ENCODE measurements at regions not wholly inside any gene's neighbourhood (a gene's known extent, or its start where the extent isn't known, plus 50 kb on each side); places are given as distances from the start of the nearest gene placed in this dataset.

DNA sequence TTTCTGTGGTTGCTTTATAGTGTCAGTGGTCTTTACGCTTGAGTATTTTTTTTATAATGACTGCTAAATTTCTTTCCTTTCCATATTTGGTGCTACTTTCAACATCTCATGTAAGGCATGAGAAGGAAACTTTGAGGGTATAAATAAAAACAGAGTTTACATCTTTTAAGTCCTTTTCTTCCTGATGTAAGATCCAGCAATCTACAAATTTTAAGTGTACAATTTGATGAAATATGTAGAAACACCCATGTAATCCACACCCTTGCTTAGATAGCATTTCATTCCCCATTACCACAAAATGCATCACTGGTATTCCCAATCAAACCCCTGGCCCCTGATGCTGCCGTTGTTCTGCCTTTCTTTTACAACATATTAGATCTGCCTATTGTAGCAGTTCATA lies 769.1 kb downstream of the CCDC85A start (continued):
- TF ChIP-seq, protein P1, sequence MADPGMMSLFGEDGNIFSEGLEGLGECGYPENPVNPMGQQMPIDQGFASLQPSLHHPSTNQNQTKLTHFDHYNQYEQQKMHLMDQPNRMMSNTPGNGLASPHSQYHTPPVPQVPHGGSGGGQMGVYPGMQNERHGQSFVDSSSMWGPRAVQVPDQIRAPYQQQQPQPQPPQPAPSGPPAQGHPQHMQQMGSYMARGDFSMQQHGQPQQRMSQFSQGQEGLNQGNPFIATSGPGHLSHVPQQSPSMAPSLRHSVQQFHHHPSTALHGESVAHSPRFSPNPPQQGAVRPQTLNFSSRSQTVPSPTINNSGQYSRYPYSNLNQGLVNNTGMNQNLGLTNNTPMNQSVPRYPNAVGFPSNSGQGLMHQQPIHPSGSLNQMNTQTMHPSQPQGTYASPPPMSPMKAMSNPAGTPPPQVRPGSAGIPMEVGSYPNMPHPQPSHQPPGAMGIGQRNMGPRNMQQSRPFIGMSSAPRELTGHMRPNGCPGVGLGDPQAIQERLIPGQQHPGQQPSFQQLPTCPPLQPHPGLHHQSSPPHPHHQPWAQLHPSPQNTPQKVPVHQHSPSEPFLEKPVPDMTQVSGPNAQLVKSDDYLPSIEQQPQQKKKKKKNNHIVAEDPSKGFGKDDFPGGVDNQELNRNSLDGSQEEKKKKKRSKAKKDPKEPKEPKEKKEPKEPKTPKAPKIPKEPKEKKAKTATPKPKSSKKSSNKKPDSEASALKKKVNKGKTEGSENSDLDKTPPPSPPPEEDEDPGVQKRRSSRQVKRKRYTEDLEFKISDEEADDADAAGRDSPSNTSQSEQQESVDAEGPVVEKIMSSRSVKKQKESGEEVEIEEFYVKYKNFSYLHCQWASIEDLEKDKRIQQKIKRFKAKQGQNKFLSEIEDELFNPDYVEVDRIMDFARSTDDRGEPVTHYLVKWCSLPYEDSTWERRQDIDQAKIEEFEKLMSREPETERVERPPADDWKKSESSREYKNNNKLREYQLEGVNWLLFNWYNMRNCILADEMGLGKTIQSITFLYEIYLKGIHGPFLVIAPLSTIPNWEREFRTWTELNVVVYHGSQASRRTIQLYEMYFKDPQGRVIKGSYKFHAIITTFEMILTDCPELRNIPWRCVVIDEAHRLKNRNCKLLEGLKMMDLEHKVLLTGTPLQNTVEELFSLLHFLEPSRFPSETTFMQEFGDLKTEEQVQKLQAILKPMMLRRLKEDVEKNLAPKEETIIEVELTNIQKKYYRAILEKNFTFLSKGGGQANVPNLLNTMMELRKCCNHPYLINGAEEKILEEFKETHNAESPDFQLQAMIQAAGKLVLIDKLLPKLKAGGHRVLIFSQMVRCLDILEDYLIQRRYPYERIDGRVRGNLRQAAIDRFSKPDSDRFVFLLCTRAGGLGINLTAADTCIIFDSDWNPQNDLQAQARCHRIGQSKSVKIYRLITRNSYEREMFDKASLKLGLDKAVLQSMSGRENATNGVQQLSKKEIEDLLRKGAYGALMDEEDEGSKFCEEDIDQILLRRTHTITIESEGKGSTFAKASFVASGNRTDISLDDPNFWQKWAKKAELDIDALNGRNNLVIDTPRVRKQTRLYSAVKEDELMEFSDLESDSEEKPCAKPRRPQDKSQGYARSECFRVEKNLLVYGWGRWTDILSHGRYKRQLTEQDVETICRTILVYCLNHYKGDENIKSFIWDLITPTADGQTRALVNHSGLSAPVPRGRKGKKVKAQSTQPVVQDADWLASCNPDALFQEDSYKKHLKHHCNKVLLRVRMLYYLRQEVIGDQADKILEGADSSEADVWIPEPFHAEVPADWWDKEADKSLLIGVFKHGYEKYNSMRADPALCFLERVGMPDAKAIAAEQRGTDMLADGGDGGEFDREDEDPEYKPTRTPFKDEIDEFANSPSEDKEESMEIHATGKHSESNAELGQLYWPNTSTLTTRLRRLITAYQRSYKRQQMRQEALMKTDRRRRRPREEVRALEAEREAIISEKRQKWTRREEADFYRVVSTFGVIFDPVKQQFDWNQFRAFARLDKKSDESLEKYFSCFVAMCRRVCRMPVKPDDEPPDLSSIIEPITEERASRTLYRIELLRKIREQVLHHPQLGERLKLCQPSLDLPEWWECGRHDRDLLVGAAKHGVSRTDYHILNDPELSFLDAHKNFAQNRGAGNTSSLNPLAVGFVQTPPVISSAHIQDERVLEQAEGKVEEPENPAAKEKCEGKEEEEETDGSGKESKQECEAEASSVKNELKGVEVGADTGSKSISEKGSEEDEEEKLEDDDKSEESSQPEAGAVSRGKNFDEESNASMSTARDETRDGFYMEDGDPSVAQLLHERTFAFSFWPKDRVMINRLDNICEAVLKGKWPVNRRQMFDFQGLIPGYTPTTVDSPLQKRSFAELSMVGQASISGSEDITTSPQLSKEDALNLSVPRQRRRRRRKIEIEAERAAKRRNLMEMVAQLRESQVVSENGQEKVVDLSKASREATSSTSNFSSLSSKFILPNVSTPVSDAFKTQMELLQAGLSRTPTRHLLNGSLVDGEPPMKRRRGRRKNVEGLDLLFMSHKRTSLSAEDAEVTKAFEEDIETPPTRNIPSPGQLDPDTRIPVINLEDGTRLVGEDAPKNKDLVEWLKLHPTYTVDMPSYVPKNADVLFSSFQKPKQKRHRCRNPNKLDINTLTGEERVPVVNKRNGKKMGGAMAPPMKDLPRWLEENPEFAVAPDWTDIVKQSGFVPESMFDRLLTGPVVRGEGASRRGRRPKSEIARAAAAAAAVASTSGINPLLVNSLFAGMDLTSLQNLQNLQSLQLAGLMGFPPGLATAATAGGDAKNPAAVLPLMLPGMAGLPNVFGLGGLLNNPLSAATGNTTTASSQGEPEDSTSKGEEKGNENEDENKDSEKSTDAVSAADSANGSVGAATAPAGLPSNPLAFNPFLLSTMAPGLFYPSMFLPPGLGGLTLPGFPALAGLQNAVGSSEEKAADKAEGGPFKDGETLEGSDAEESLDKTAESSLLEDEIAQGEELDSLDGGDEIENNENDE (IDR thresholded peaks at IDR 0.05; ENCODE audit: insufficient replicate concordance, low read length) = no peak
- TF ChIP-seq TAF7 (optimal IDR thresholded peaks at IDR 0.05; ENCODE audit: borderline replicate concordance, low read depth, low read length) = no peak
- no peak for TF ChIP-seq NANOG (IDR thresholded peaks at IDR 0.05; ENCODE audit: insufficient read depth, low read depth, low read length, poor library complexity, severe bottlenecking)
- TF ChIP-seq POLR2A (IDR thresholded peaks at IDR 0.05; ENCODE audit: control extremely low read depth in 1 of 2, low read depth in 2 of 2, low read length in 2 of 2) = no peak
- no peak for TF ChIP-seq HDAC6 (IDR thresholded peaks at IDR 0.05; ENCODE audit: low read depth, low read length)
- no peak for TF ChIP-seq TBP (IDR thresholded peaks at IDR 0.05; ENCODE audit: low read depth, low read length)
- TF ChIP-seq JUND (IDR thresholded peaks at IDR 0.05; ENCODE audit: low read length) = no peak
- no peak for TF ChIP-seq BCL11A (IDR thresholded peaks at IDR 0.05; ENCODE audit: low read depth in 2 of 2, low read length in 2 of 2)
- no peak for TF ChIP-seq SRF (IDR thresholded peaks at IDR 0.05; ENCODE audit: low read depth, low read length)
- TF ChIP-seq POU5F1 (IDR thresholded peaks at IDR 0.05; ENCODE audit: low read depth, low read length) = no peak
- no peak for TF ChIP-seq SAP30 (IDR thresholded peaks at IDR 0.05; ENCODE audit: insufficient read depth, insufficient replicate concordance, low read length)
- no peak for TF ChIP-seq TEAD4 (IDR thresholded peaks at IDR 0.05; ENCODE audit: low read depth, low read length)
- TF ChIP-seq BACH1 (IDR thresholded peaks at IDR 0.05; ENCODE audit: low read length) = no peak

Data from H1 (cell line).